ENCODE measurements at regions not wholly inside any gene's neighbourhood (a gene's known extent, or its start where the extent isn't known, plus 50 kb on each side); places are given as distances from the start of the nearest gene placed in this dataset.

DNA sequence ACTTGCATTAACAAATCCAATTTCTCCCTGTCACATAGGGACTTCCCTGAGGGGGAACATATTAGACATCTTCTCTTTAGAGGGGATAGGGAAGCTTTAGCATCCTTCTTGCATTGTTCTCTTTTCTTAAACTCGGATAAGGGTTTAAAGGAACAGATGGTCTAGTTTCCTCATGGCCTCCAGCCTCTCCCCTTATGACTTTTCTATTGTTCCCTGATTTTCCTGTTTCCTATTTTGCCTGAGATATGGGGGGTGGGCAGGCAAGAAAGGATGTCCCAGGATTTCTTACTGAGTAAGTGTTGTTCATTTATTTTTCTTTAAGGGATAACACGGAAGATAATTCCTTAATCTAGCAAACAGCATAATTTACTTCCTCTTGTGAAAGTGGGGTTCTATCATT is 107.7 kb upstream of the MAGEE2 start:
- Histone ChIP-seq H3K4me3 (no peak overlapping the region), H3K4me1 (replicated peaks; ENCODE audit: insufficient read depth) (no peaks in the 10 kb centered on the region), H3K27ac (no peak overlapping the region), H3K79me2 (ENCODE audit: low read depth) (no peaks in the 10 kb centered on the region), H3K36me3 (ENCODE audit: low read depth) (no peaks in the 10 kb centered on the region), H3K4me2 (no peak overlapping the region), H3K27me3 (ENCODE audit: insufficient read depth, low read depth) (no peaks in the 10 kb centered on the region), H3F3A (ENCODE audit: insufficient read depth, low read depth) (no peaks in the 10 kb centered on the region), H3K9me2 (ENCODE audit: insufficient read depth) (no peaks in the 10 kb centered on the region), H3K9me3 (ENCODE audit: insufficient read depth, low read depth) (no peaks in the 10 kb centered on the region), H4K20me1 (ENCODE audit: insufficient read depth) (no peaks in the 10 kb centered on the region), H2AFZ (no peak overlapping the region)
- TF ChIP-seq, protein P1, sequence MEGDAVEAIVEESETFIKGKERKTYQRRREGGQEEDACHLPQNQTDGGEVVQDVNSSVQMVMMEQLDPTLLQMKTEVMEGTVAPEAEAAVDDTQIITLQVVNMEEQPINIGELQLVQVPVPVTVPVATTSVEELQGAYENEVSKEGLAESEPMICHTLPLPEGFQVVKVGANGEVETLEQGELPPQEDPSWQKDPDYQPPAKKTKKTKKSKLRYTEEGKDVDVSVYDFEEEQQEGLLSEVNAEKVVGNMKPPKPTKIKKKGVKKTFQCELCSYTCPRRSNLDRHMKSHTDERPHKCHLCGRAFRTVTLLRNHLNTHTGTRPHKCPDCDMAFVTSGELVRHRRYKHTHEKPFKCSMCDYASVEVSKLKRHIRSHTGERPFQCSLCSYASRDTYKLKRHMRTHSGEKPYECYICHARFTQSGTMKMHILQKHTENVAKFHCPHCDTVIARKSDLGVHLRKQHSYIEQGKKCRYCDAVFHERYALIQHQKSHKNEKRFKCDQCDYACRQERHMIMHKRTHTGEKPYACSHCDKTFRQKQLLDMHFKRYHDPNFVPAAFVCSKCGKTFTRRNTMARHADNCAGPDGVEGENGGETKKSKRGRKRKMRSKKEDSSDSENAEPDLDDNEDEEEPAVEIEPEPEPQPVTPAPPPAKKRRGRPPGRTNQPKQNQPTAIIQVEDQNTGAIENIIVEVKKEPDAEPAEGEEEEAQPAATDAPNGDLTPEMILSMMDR (conservative IDR thresholded peaks at IDR 0.05), result no peak
- TF ChIP-seq EZH2 (IDR thresholded peaks at IDR 0.05; ENCODE audit: low read depth), result no peak
- intact Hi-C loops (cut with micrococcal nuclease; ENCODE audit: unreplicated experiment), result no loop called here
- CTCF ChIA-PET, result no interaction called here
- POLR2A ChIA-PET (ENCODE audit: unreplicated experiment), result no interaction called here
- DNase-seq, result no peak
- no TSS peak for BruUV-seq (replicated peaks)

DNA sequence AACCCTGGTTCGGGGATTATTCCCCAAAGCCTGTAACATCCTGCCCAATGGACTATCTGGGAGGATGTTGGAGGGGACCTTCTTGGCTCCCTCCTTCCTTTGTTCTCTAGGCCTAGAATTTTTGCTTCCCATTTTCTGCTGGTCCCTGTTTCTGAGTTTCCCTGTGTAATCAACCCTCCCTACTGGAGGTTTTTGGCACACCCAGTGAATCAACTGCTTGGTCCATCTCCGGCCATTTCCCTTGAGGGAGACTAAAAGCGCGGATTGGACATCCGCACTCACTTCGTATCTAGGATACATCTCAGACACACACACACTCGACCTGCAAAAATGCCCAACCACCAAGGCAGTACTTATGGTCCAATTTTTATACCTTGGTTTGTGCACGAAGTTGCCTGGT is 108.2 kb upstream of the MAGEE2 start:
- DNase-seq, result no peak
- BruUV-seq (replicated peaks), result no TSS peak
- no peaks in the 10 kb centered on the region for H3K4me1 ChIP-seq (replicated peaks; ENCODE audit: insufficient read depth)
- no peak overlapping the region for H3K4me3 ChIP-seq
- H3K79me2 ChIP-seq (ENCODE audit: low read depth), result no peaks in the 10 kb centered on the region
- H3K9me2 ChIP-seq (ENCODE audit: insufficient read depth), result no peaks in the 10 kb centered on the region
- TF ChIP-seq, protein P1 (conservative IDR thresholded peaks at IDR 0.05), result no peak
- no peak for TF ChIP-seq EZH2 (IDR thresholded peaks at IDR 0.05; ENCODE audit: low read depth)
- ChIA-PET CTCF (no interaction called here), POLR2A (ENCODE audit: unreplicated experiment) (no interaction called here)
- no peaks in the 10 kb centered on the region for H3K9me3 ChIP-seq (ENCODE audit: insufficient read depth, low read depth)
- intact Hi-C loops (cut with micrococcal nuclease; ENCODE audit: unreplicated experiment), result no loop called here
- H3K27ac ChIP-seq, result no peak overlapping the region
- no peaks in the 10 kb centered on the region for H3F3A ChIP-seq (ENCODE audit: insufficient read depth, low read depth)
- H3K4me2 ChIP-seq, result no peak overlapping the region
- H3K27me3 ChIP-seq (ENCODE audit: insufficient read depth, low read depth), result no peaks in the 10 kb centered on the region
- no peaks in the 10 kb centered on the region for H4K20me1 ChIP-seq (ENCODE audit: insufficient read depth)
- H3K36me3 ChIP-seq (ENCODE audit: low read depth), result no peaks in the 10 kb centered on the region
- H2AFZ ChIP-seq, result no peak overlapping the region

DNA sequence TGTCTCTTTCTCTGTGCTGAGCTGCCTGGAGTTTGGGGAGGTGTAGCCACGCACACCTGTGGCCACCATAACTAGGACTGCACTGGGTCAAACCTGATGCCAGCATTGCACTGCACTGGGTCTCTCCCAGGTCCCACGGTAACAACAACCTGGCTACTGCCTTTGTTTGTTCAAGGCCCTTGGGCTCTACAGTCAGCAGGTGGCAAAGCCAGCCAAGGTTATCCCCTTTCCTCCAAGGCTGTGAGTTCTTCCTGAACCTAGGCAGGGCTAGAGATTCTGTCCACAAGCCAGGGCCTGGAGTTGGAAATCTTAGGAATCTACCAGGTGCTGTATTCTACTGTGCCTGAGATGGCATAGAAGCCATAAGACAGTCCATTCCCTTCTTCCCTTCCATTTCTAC is 126.7 kb upstream of the MAGEE2 start:
- BruUV-seq (replicated peaks), result no TSS peak
- no peaks in the 10 kb centered on the region for H3K36me3 ChIP-seq (ENCODE audit: low read depth)
- H3K9me3 ChIP-seq (ENCODE audit: insufficient read depth, low read depth), result no peaks in the 10 kb centered on the region
- no peaks in the 10 kb centered on the region for H3K4me1 ChIP-seq (replicated peaks; ENCODE audit: insufficient read depth)
- H3K79me2 ChIP-seq (ENCODE audit: low read depth), result no peaks in the 10 kb centered on the region
- H3K27me3 ChIP-seq (ENCODE audit: insufficient read depth, low read depth), result no peaks in the 10 kb centered on the region
- ChIA-PET POLR2A (ENCODE audit: unreplicated experiment) (no interaction called here), CTCF (no interaction called here)
- H2AFZ ChIP-seq, result no peak overlapping the region
- no peak overlapping the region for H3K4me3 ChIP-seq
- no peaks in the 10 kb centered on the region for H3K9me2 ChIP-seq (ENCODE audit: insufficient read depth)
- H3F3A ChIP-seq (ENCODE audit: insufficient read depth, low read depth), result no peaks in the 10 kb centered on the region
- H3K4me2 ChIP-seq, result no peak overlapping the region
- no peak overlapping the region for H3K27ac ChIP-seq
- intact Hi-C loops (cut with micrococcal nuclease; ENCODE audit: unreplicated experiment), result no loop called here
- no peaks in the 10 kb centered on the region for H4K20me1 ChIP-seq (ENCODE audit: insufficient read depth)
- TF ChIP-seq, protein P1 (conservative IDR thresholded peaks at IDR 0.05), result no peak
- no peak for TF ChIP-seq EZH2 (IDR thresholded peaks at IDR 0.05; ENCODE audit: low read depth)
- no peak for DNase-seq
